Trophoblast cell (in vitro differentiated cells and primary cell): ENCODE measurements at regions not wholly inside any gene's neighbourhood (a gene's known extent, or its start where the extent isn't known, plus 50 kb on each side); places are given as distances from the start of the nearest gene placed in this dataset.

ENCODE experiments used
- DNase-seq, 2 donors: peaks; one replicate each; pipeline ENCODE4 v3.0.0-alpha.2; 2016
- H2AFZ ChIP-seq: 2 replicates; pipeline ENCODE4 v1.6.1; 2013; ENCODE audit warnings: low read length, moderate library complexity, mild to moderate bottlenecking; ENCODE audit not compliant: insufficient read depth, poor library complexity
- H2AK5ac ChIP-seq: 2 replicates; pipeline ENCODE4 v1.6.1; 2013; ENCODE audit warnings: mild to moderate bottlenecking, low read length
- H2BK120ac ChIP-seq: 2 replicates; pipeline ENCODE4 v1.6.1; 2013; ENCODE audit warnings: low read length, mild to moderate bottlenecking, moderate library complexity; ENCODE audit not compliant: insufficient read depth, poor library complexity
- H2BK12ac ChIP-seq: 2 replicates; pipeline ENCODE4 v1.6.1; 2013; ENCODE audit warnings: mild to moderate bottlenecking, low read length, moderate library complexity
- H2BK5ac ChIP-seq: 2 replicates; pipeline ENCODE4 v1.6.1; 2013; ENCODE audit warnings: low read length, low read depth, moderate library complexity, mild to moderate bottlenecking; ENCODE audit not compliant: poor library complexity
- H3K14ac ChIP-seq: 2 replicates; pipeline ENCODE4 v1.6.1; 2013; ENCODE audit warnings: mild to moderate bottlenecking, low read length
- H3K18ac ChIP-seq: 2 replicates; pipeline ENCODE4 v1.6.1; 2013; ENCODE audit warnings: mild to moderate bottlenecking, low read length
- H3K23ac ChIP-seq: 2 replicates; pipeline ENCODE4 v1.6.1; 2013; ENCODE audit warnings: low read length
- H3K27ac ChIP-seq: 2 replicates; pipeline ENCODE4 v1.5.1; 2013; ENCODE audit warnings: low read depth, mild to moderate bottlenecking, inconsistent platforms, low read length, moderate library complexity
- H3K27me3 ChIP-seq: 2 replicates; pipeline ENCODE4 v1.6.1; 2013; ENCODE audit warnings: inconsistent platforms, mild to moderate bottlenecking, low read length, moderate library complexity; ENCODE audit not compliant: insufficient read depth
- H3K36me3 ChIP-seq, 2 experiments: 1 replicate in 1 of 2; 2 replicates in 1 of 2; pipeline ENCODE4 v1.6.1; 2013; ENCODE audit warnings: low read length in 2 of 2, mild to moderate bottlenecking in 2 of 2, moderate library complexity in 1 of 2; ENCODE audit not compliant: insufficient read depth in 2 of 2, control insufficient read depth in 1 of 2
- H3K4ac ChIP-seq: 2 replicates; pipeline ENCODE4 v1.6.1; 2013; ENCODE audit warnings: low read depth, mild to moderate bottlenecking, low read length, moderate library complexity
- H3K4me1 ChIP-seq, 2 experiments: 1 replicate in 1 of 2; 2 replicates in 1 of 2; pipeline ENCODE4 v1.6.1; 2013; ENCODE audit warnings: low read length in 2 of 2, mild to moderate bottlenecking in 2 of 2, moderate library complexity in 1 of 2; ENCODE audit not compliant: insufficient read depth in 2 of 2, control insufficient read depth in 1 of 2
- H3K4me2 ChIP-seq: 2 replicates; pipeline ENCODE4 v1.6.1; 2013; ENCODE audit warnings: inconsistent platforms, mild to moderate bottlenecking, low read length, moderate library complexity
- H3K4me3 ChIP-seq: 2 replicates; pipeline ENCODE4 v1.5.1; 2013; ENCODE audit warnings: mild to moderate bottlenecking, low read depth, low read length, inconsistent platforms
- H3K79me1 ChIP-seq: one replicate; pipeline ENCODE4 v1.6.1; 2013; ENCODE audit warnings: low read length
- H3K79me2 ChIP-seq: 2 replicates; pipeline ENCODE4 v1.6.1; 2013; ENCODE audit warnings: low read length, mild to moderate bottlenecking; ENCODE audit not compliant: control insufficient read depth, insufficient read depth, poor library complexity
- H3K9ac ChIP-seq: 2 replicates; pipeline ENCODE4 v1.6.1; 2013; ENCODE audit warnings: mild to moderate bottlenecking, low read length
- H3K9me3 ChIP-seq: 2 replicates; pipeline ENCODE4 v1.6.1; 2013; ENCODE audit warnings: low read depth, mild to moderate bottlenecking, control low read depth, inconsistent platforms, low read length; ENCODE audit not compliant: insufficient read depth
- H4K12ac ChIP-seq: 2 replicates; pipeline ENCODE4 v1.6.1; 2013; ENCODE audit warnings: low read depth, mild to moderate bottlenecking, low read length, moderate library complexity
- H4K8ac ChIP-seq: 2 replicates; pipeline ENCODE4 v1.6.1; 2013; ENCODE audit warnings: low read depth, mild to moderate bottlenecking, low read length, moderate library complexity
- H4K91ac ChIP-seq: one replicate; pipeline ENCODE4 v1.6.1; 2013; ENCODE audit warnings: low read depth, mild to moderate bottlenecking, low read length, moderate library complexity
- WGBS: extraction: QIAGEN DNeasy Blood & Tissue Kit; methylation state at CpG from one replicate; pipeline ENCODE4 v1.1.7; 2013; ENCODE audit warnings: missing lambda C conversion rate; ENCODE audit not compliant: insufficient read length, insufficient coverage; ENCODE audit errors: extremely low coverage; 5-methylcytosine and 5-hydroxymethylcytosine counted together

- Histone ChIP-seq H3K9me3 (no peaks in the 10 kb centered on the region), H4K8ac (no peak overlapping the region), H3K4me1 (peaks cover 9 to 15% of the 10 kb centered on the region in 2 experiments), H2BK120ac (no peak overlapping the region), H3K18ac (no peak overlapping the region), H3K4me3 (no peak overlapping the region), H3K4me2 (no peak overlapping the region), H4K12ac (no peak overlapping the region), H4K91ac (no peak overlapping the region), H2AK5ac (no peak overlapping the region), H3K27ac (no peak overlapping the region), H2AFZ (no peak overlapping the region), H3K79me1 (no peaks in the 10 kb centered on the region), H2BK12ac (no peak overlapping the region), H3K23ac (no peak overlapping the region), H3K36me3 (no peaks in the 10 kb centered on the region), H2BK5ac (no peak overlapping the region), H3K9ac (no peak overlapping the region), H3K4ac (no peak overlapping the region), H3K79me2 (no peaks in the 10 kb centered on the region), H3K27me3 (no peaks in the 10 kb centered on the region), H3K14ac (no peak overlapping the region)
- WGBS, result no CpG with 5 or more reads among the region's 9 CpGs
- DNase-seq, result no peak
Measured at GRCh38 chr10:130362308-130362761, 226.1 kb downstream of the GLRX3 start.

- Histone ChIP-seq H2AK5ac (no peak overlapping the region), H3K23ac (no peak overlapping the region), H3K27me3 (no peaks in the 10 kb centered on the region), H4K8ac (no peak overlapping the region), H3K27ac (no peak overlapping the region), H2BK120ac (no peak overlapping the region), H3K4ac (no peak overlapping the region), H3K4me2 (no peak overlapping the region), H3K9me3 (no peaks in the 10 kb centered on the region), H3K18ac (no peak overlapping the region), H2BK12ac (no peak overlapping the region), H4K91ac (no peak overlapping the region), H2AFZ (no peak overlapping the region), H2BK5ac (no peak overlapping the region), H3K9ac (no peak overlapping the region), H3K36me3 (no peaks in the 10 kb centered on the region), H3K4me1 (peaks cover 9 to 15% of the 10 kb centered on the region in 2 experiments), H3K4me3 (no peak overlapping the region), H3K79me1 (no peaks in the 10 kb centered on the region), H3K79me2 (no peaks in the 10 kb centered on the region), H3K14ac (no peak overlapping the region), H4K12ac (no peak overlapping the region)
- no peak for DNase-seq
- WGBS, result no CpG with 5 or more reads among the region's 5 CpGs
Measured at GRCh38 chr10:130363051-130363450, 226.9 kb downstream of the GLRX3 start.

- Histone ChIP-seq H4K8ac (no peak overlapping the region), H2AK5ac (no peak overlapping the region), H3K4me3 (no peak overlapping the region), H3K23ac (no peak overlapping the region), H3K36me3 (no peaks in the 10 kb centered on the region), H3K79me1 (no peaks in the 10 kb centered on the region), H3K18ac (no peak overlapping the region), H3K27me3 (no peaks in the 10 kb centered on the region), H2BK12ac (no peak overlapping the region), H2BK5ac (no peak overlapping the region), H4K12ac (no peak overlapping the region), H3K27ac (no peak overlapping the region), H3K4me1 (peaks cover 9 to 15% of the 10 kb centered on the region in 2 experiments), H3K14ac (no peak overlapping the region), H3K9ac (no peak overlapping the region), H4K91ac (peak overlapping the region; percentile 2), H2BK120ac (no peak overlapping the region), H3K4ac (no peak overlapping the region), H2AFZ (no peak overlapping the region), H3K9me3 (no peaks in the 10 kb centered on the region), H3K4me2 (no peak overlapping the region), H3K79me2 (no peaks in the 10 kb centered on the region)
- no peak for DNase-seq
- WGBS, result no CpG with 5 or more reads among the region's 8 CpGs
Measured at GRCh38 chr10:130363899-130364445, 227.8 kb downstream of the GLRX3 start.

- no peak for DNase-seq
- Histone ChIP-seq H4K91ac (no peak overlapping the region), H2AK5ac (no peak overlapping the region), H3K79me1 (no peaks in the 10 kb centered on the region), H3K4me3 (no peak overlapping the region), H2BK5ac (no peak overlapping the region), H3K4me1 (peaks cover 9 to 15% of the 10 kb centered on the region in 2 experiments), H3K79me2 (no peaks in the 10 kb centered on the region), H2BK12ac (no peak overlapping the region), H2AFZ (no peak overlapping the region), H3K36me3 (no peaks in the 10 kb centered on the region), H3K23ac (no peak overlapping the region), H3K27ac (no peak overlapping the region), H2BK120ac (no peak overlapping the region), H3K14ac (no peak overlapping the region), H3K4ac (no peak overlapping the region), H3K18ac (no peak overlapping the region), H3K9me3 (peaks cover 2% of the 10 kb centered on the region), H3K9ac (no peak overlapping the region), H3K27me3 (no peaks in the 10 kb centered on the region), H3K4me2 (no peak overlapping the region), H4K8ac (no peak overlapping the region), H4K12ac (no peak overlapping the region)
- no CpG with 5 or more reads among the region's 17 CpGs for WGBS
Measured at GRCh38 chr10:130364631-130365411, 228.6 kb downstream of the GLRX3 start.
